CD4-positive, alpha-beta T cell (primary cell): ENCODE measurements at regions not wholly inside any gene's neighbourhood (a gene's known extent, or its start where the extent isn't known, plus 50 kb on each side); places are given as distances from the start of the nearest gene placed in this dataset.

Experiments
- ATAC-seq: fragments of 200-7000 bp; cut with Tn5 transposase; one replicate; pipeline ENCODE4 v1.10.0; 2022; ENCODE audit warnings: mild to moderate bottlenecking; ENCODE audit not compliant: poor library complexity
- CTCF ChIA-PET: fragments of 350-600 bp; sonication (Branson Sonifier 250); formaldehyde crosslinking; loops from one replicate; lab custom pipeline; 2021; ENCODE audit warnings: antibody characterized with exemption, inconsistent platforms; lab: Charles Lee
- POLR2A ChIA-PET: fragments of 350-600 bp; sonication (Branson Sonifier 250); formaldehyde crosslinking; loops from one replicate; lab custom pipeline; 2021; ENCODE audit warnings: antibody characterized with exemption, inconsistent platforms; lab: Charles Lee
- DNase-seq, 14 experiments: peaks; one replicate each; pipeline ENCODE4 v3.0.0-alpha.2; 2013 to 2020; ENCODE audit warnings: mixed read lengths in 2 of 14
- H3K27ac ChIP-seq, 2 donors: one replicate each; pipeline versions ENCODE4 v1.5.1 to v1.7.0; 2013; ENCODE audit warnings: low read length in 2 of 2, low read depth in 1 of 2, mild to moderate bottlenecking in 1 of 2
- H3K27me3 ChIP-seq, 2 experiments: 1 replicate in 1 of 2; 2 replicates in 1 of 2; pipeline versions ENCODE4 v1.6.1 to v1.7.0; 2013; ENCODE audit warnings: low read length in 2 of 2, control low read depth in 1 of 2, mild to moderate bottlenecking in 1 of 2, moderate library complexity in 1 of 2; ENCODE audit not compliant: insufficient read depth in 2 of 2, control insufficient read depth in 1 of 2
- H3K36me3 ChIP-seq: one replicate; pipeline ENCODE4 v1.6.1; 2013; ENCODE audit warnings: low read length, control low read depth; ENCODE audit not compliant: insufficient read depth
- H3K4me1 ChIP-seq: one replicate; pipeline ENCODE4 v1.6.1; 2013; ENCODE audit warnings: low read length, control low read depth; ENCODE audit not compliant: insufficient read depth
- H3K4me3 ChIP-seq: one replicate; pipeline ENCODE4 v1.5.1; 2013; ENCODE audit warnings: mild to moderate bottlenecking, low read length, moderate library complexity
- H3K9me3 ChIP-seq, 2 experiments: 1 replicate in 1 of 2; 2 replicates in 1 of 2; pipeline versions ENCODE4 v1.6.1 to v1.7.0; 2013; ENCODE audit warnings: low read length in 2 of 2, mild to moderate bottlenecking in 2 of 2, control low read depth in 1 of 2, moderate library complexity in 1 of 2; ENCODE audit not compliant: control insufficient read depth in 1 of 2, insufficient read depth in 1 of 2
- H3K27ac Mint-ChIP-seq: one replicate; pipeline ENCODE4 v1.8.0; 2020; ENCODE audit warnings: mixed read lengths
- H3K27me3 Mint-ChIP-seq: one replicate; pipeline ENCODE4 v1.8.0; 2021; ENCODE audit warnings: mixed read lengths
- H3K36me3 Mint-ChIP-seq: one replicate; pipeline ENCODE4 v1.8.0; 2021; ENCODE audit warnings: low read depth, mixed read lengths
- H3K4me1 Mint-ChIP-seq: one replicate; pipeline ENCODE4 v1.8.0; 2021; ENCODE audit warnings: low read depth, mixed read lengths
- H3K4me3 Mint-ChIP-seq: one replicate; pipeline ENCODE4 v1.8.0; 2020; ENCODE audit warnings: mild to moderate bottlenecking, mixed read lengths
- H3K9me3 Mint-ChIP-seq: one replicate; pipeline ENCODE4 v1.8.0; 2020; ENCODE audit warnings: mixed read lengths
- intact Hi-C, 2 experiments: fragments of 100-400 bp; cut with DNase I in 1 of 2; cut with micrococcal nuclease in 1 of 2; formaldehyde crosslinking; loops; one replicate each; pipeline versions ENCODE4 v1.15.1 to v1.9.0; 2023 to 2025; cut with DNase I, micrococcal nuclease
- TF ChIP-seq, protein P1 (sequence below): fragments of 200-600 bp; IDR thresholded peaks from one replicate; pipeline ENCODE4 v1.8.0; 2022; ENCODE audit warnings: antibody characterized with exemption, mild to moderate bottlenecking

GRCh38 chr15:59866642-59867041 is 137.5 kb upstream of the FOXB1 start:
- intact Hi-C loops, result no loop called here

DNA sequence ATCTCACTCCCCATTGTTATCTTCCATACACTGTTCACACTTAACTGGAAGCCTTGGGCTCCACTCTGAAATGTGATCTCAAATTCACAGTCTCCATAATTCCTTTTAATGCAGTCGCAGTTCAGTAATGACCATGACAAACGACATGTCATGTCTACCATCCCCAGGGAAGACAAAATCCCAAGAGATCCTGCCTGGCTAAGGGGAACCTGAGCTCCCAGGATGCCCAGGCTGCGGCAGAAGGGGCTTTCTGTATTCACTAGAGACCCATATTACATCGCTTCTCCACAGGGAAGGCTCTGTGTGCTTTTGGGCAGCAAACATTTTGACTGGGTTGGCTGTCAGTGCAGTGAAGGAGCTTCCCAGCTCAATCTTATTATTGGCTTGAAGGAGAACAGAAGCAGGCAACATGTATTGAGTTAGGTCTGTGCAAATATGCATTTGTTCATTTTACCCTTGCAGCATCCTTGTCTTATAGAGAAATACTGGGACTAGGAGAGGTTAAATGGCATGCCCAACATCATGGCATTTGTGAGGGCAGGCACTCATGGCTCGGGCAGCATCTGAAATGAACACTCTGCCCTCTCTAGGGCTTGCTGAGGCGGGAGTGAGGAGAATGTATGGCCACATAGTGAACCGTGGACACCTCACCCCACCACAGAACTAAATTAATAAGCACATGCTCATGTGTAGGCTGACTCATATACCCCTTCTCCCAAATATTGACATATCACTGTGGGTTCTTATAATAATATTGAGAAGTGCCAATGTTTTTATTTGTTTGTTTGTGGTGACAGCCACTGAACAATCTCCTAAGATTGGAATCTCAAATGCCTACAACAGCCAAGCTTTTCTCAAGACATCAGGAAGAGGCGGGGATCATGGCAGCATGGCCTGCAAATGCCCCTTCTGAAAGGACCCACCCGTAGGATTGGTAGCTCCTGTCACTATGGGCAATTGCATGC is 141.6 kb upstream of the FOXB1 start:
- H3K27ac ChIP-seq, result no peak overlapping the region
- no peak overlapping the region for H3K4me3 ChIP-seq
- Mint-ChIP-seq H3K27me3 (peaks cover 13% of the 10 kb centered on the region), H3K4me3 (no peak overlapping the region), H3K4me1 (no peaks in the 10 kb centered on the region), H3K27ac (no peak overlapping the region), H3K9me3 (no peaks in the 10 kb centered on the region), H3K36me3 (no peaks in the 10 kb centered on the region)
- H3K36me3 ChIP-seq, result no peaks in the 10 kb centered on the region
- H3K4me1 ChIP-seq, result no peaks in the 10 kb centered on the region
- CTCF ChIA-PET, result interaction anchor here (0.8 kb wide), 1 partner anchor 64 kb away, joined by 3 read pairs; no protein-coding TSS in a partner anchor
- peaks cover 0 to 2% of the 10 kb centered on the region in 2 experiments for H3K27me3 ChIP-seq
- TF ChIP-seq, protein P1, sequence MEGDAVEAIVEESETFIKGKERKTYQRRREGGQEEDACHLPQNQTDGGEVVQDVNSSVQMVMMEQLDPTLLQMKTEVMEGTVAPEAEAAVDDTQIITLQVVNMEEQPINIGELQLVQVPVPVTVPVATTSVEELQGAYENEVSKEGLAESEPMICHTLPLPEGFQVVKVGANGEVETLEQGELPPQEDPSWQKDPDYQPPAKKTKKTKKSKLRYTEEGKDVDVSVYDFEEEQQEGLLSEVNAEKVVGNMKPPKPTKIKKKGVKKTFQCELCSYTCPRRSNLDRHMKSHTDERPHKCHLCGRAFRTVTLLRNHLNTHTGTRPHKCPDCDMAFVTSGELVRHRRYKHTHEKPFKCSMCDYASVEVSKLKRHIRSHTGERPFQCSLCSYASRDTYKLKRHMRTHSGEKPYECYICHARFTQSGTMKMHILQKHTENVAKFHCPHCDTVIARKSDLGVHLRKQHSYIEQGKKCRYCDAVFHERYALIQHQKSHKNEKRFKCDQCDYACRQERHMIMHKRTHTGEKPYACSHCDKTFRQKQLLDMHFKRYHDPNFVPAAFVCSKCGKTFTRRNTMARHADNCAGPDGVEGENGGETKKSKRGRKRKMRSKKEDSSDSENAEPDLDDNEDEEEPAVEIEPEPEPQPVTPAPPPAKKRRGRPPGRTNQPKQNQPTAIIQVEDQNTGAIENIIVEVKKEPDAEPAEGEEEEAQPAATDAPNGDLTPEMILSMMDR, result no peak
- ATAC-seq (no peak), DNase-seq (no peak)
- intact Hi-C loops, result no loop called here
- POLR2A ChIA-PET, result no interaction called here
- no peaks in the 10 kb centered on the region for H3K9me3 ChIP-seq

More at GRCh38 chr15:59866642-59867041, 137.5 kb upstream of the FOXB1 start:
- H3K27me3 ChIP-seq, result peaks cover 0 to 2% of the 10 kb centered on the region in 2 experiments
- no peaks in the 10 kb centered on the region for H3K4me1 ChIP-seq
- H3K27me3 Mint-ChIP-seq, result peaks cover 5% of the 10 kb centered on the region
- no peaks in the 10 kb centered on the region for H3K9me3 ChIP-seq
- H3K4me3 ChIP-seq, result no peak overlapping the region
- no peak overlapping the region for H3K4me3 Mint-ChIP-seq
- H3K36me3 Mint-ChIP-seq, result no peaks in the 10 kb centered on the region
- DNase-seq, result no peak
- ChIA-PET CTCF (no interaction called here), POLR2A (no interaction called here)
- no peaks in the 10 kb centered on the region for H3K4me1 Mint-ChIP-seq
- H3K27ac Mint-ChIP-seq, result no peak overlapping the region
- TF ChIP-seq, protein P1, result no peak
- H3K27ac ChIP-seq, result no peak overlapping the region
- no peaks in the 10 kb centered on the region for H3K9me3 Mint-ChIP-seq
- no peaks in the 10 kb centered on the region for H3K36me3 ChIP-seq
- ATAC-seq, result no peak

DNA sequence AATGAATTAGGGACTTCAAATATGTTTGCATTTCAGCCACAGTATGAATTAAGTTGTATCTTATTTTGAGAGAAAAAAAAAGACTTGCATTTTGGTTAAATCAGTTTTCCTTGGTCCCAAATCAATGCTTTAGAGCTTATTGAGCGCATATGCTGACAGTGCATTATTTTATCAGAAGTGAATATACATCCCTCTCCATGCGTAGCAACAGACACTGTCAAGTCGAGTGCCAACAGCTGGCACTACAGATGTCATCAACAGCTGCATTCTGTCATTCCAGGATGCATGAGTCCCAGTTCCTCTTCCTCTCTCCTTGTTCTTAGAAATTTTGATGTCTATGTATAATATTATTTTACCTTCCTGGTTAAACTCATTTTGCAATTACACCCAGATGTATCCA is 156.1 kb upstream of the FOXB1 start:
- DNase-seq, result no peak
- ChIA-PET POLR2A (no interaction called here), CTCF (no interaction called here)

More for the DNA sequence above, 156.1 kb upstream of the FOXB1 start:
- Mint-ChIP-seq H3K27me3 (no peaks in the 10 kb centered on the region), H3K36me3 (no peaks in the 10 kb centered on the region), H3K9me3 (no peaks in the 10 kb centered on the region), H3K4me3 (no peak overlapping the region), H3K27ac (no peak overlapping the region), H3K4me1 (no peaks in the 10 kb centered on the region)
- Histone ChIP-seq H3K4me1 (no peaks in the 10 kb centered on the region), H3K27ac (no peak overlapping the region), H3K9me3 (no peaks in the 10 kb centered on the region), H3K36me3 (no peaks in the 10 kb centered on the region), H3K4me3 (no peak overlapping the region), H3K27me3 (no peaks in the 10 kb centered on the region)
- intact Hi-C loops, result no loop called here
- TF ChIP-seq, protein P1, result no peak
- ATAC-seq, result no peak
